HG02840 (cell line): ENCODE measurements at regions not wholly inside any gene's neighbourhood (a gene's known extent, or its start where the extent isn't known, plus 50 kb on each side); places are given as distances from the start of the nearest gene placed in this dataset.
A peak's percentile ranks its signal among the peaks of the same experiment; 100 is the strongest.
"Not testable (repeated sequence)": the region's sequence is repeated elsewhere in the genome, so short reads cannot be mapped to it uniquely, and the experiment has no call there.

Source experiments
- ATAC-seq: cut with Tn5 transposase; IDR thresholded peaks from one replicate; pipeline ENCODE4 v1.9.1; 2021; ENCODE audit warnings: mild to moderate bottlenecking, moderate library complexity, moderate number of reproducible peaks; ENCODE audit not compliant: unreplicated experiment, low FRiP score

GRCh38 chr2:104904889-104905288 lies 51.0 kb downstream of the POU3F3 start:
- ATAC-seq = no peak

- no peak for ATAC-seq
Measured at GRCh38 chr2:104909317-104909716, 55.4 kb downstream of the POU3F3 start.

GRCh38 chr2:104914509-104914908 lies 60.6 kb downstream of the POU3F3 start:
- ATAC-seq = no peak

GRCh38 chr2:104915107-104915793 lies 61.3 kb downstream of the POU3F3 start:
- no peak for ATAC-seq

- ATAC-seq = no peak
Measured at GRCh38 chr2:104919127-104919526, 65.2 kb downstream of the POU3F3 start.

- ATAC-seq = no peak
Measured at GRCh38 chr2:104923665-104924064, 69.8 kb downstream of the POU3F3 start.

- ATAC-seq = no peak
Measured at GRCh38 chr2:104929663-104930062, 75.7 kb downstream of the POU3F3 start.

- no peak for ATAC-seq
Measured at GRCh38 chr2:104930732-104931131, 76.8 kb downstream of the POU3F3 start.

- ATAC-seq = no peak
Measured at GRCh38 chr2:104932243-104932642, 78.3 kb downstream of the POU3F3 start.

- ATAC-seq = no peak
Measured at GRCh38 chr2:104933151-104933917, 79.4 kb downstream of the POU3F3 start.

GRCh38 chr2:104936527-104936926 lies 82.6 kb downstream of the POU3F3 start:
- no peak for ATAC-seq

GRCh38 chr2:104938231-104938941 lies 84.5 kb downstream of the POU3F3 start:
- ATAC-seq = peak; percentile 94

- no peak for ATAC-seq
Measured at GRCh38 chr2:104939570-104940217, 85.8 kb downstream of the POU3F3 start.

GRCh38 chr2:104944495-104944894 lies 90.6 kb downstream of the POU3F3 start:
- ATAC-seq = no peak

GRCh38 chr2:104945121-104945520 lies 91.2 kb downstream of the POU3F3 start:
- ATAC-seq = no peak

GRCh38 chr2:104945866-104946265 lies 92.0 kb downstream of the POU3F3 start:
- no peak for ATAC-seq

GRCh38 chr2:104947456-104947855 lies 90.4 kb upstream of the MRPS9 start:
- not testable (repeated sequence) for ATAC-seq

- ATAC-seq = no peak
Measured at GRCh38 chr2:104952976-104953375, 84.9 kb upstream of the MRPS9 start.

GRCh38 chr2:104965900-104966299 lies 72.0 kb upstream of the MRPS9 start:
- ATAC-seq = no peak

- no peak for ATAC-seq
Measured at GRCh38 chr2:104969564-104969963, 68.3 kb upstream of the MRPS9 start.

GRCh38 chr2:104975371-104975770 lies 62.5 kb upstream of the MRPS9 start:
- no peak for ATAC-seq
